ENCODE measurements at regions not wholly inside any gene's neighbourhood (a gene's known extent, or its start where the extent isn't known, plus 50 kb on each side); places are given as distances from the start of the nearest gene placed in this dataset.
"Not testable (repeated sequence)": the region's sequence is repeated elsewhere in the genome, so short reads cannot be mapped to it uniquely, and the experiment has no call there.

- DNase-seq (ENCODE audit: low read depth), result no peak
Measured at GRCh38 chr3:194866236-194866635, 180.6 kb downstream of the FAM43A start.

- no peak for DNase-seq (ENCODE audit: low read depth)
Measured at GRCh38 chr3:194867270-194867983, 181.7 kb downstream of the FAM43A start.

GRCh38 chr3:194868831-194869230 lies 183.1 kb downstream of the FAM43A start:
- DNase-seq (ENCODE audit: low read depth), result no peak

- peak; percentile 36 for DNase-seq (ENCODE audit: low read depth)
Measured at GRCh38 chr3:194869482-194870169, 183.9 kb downstream of the FAM43A start.

- DNase-seq (ENCODE audit: low read depth), result peak; percentile 71
Measured at GRCh38 chr3:194870394-194871110, 184.9 kb downstream of the FAM43A start.

- peak; percentile 55 for DNase-seq (ENCODE audit: low read depth)
Measured at GRCh38 chr3:194871143-194871863, 185.6 kb downstream of the FAM43A start.

GRCh38 chr3:194871864-194872668 lies 186.4 kb downstream of the FAM43A start:
- DNase-seq (ENCODE audit: low read depth), result peak; percentile 42

GRCh38 chr3:194872669-194872977 lies 186.9 kb downstream of the FAM43A start:
- peak; percentile 43 for DNase-seq (ENCODE audit: low read depth)

GRCh38 chr3:194873474-194873873 lies 187.8 kb downstream of the FAM43A start:
- DNase-seq (ENCODE audit: low read depth), result not testable (repeated sequence)

- no peak for DNase-seq (ENCODE audit: low read depth)
Measured at GRCh38 chr3:194874206-194874605, 188.5 kb downstream of the FAM43A start.

GRCh38 chr3:194874783-194875182 lies 189.1 kb downstream of the FAM43A start:
- no peak for DNase-seq (ENCODE audit: low read depth)

- DNase-seq (ENCODE audit: low read depth), result no peak
Measured at GRCh38 chr3:194875581-194876402, 190.1 kb downstream of the FAM43A start.

- no peak for DNase-seq (ENCODE audit: low read depth)
Measured at GRCh38 chr3:194876403-194877095, 190.9 kb downstream of the FAM43A start.

GRCh38 chr3:194877291-194878119 lies 191.8 kb downstream of the FAM43A start:
- DNase-seq (ENCODE audit: low read depth), result no peak

- no peak for DNase-seq (ENCODE audit: low read depth)
Measured at GRCh38 chr3:194879126-194879877, 193.6 kb downstream of the FAM43A start.

GRCh38 chr3:194879991-194880939 lies 194.6 kb downstream of the FAM43A start:
- no peak for DNase-seq (ENCODE audit: low read depth)
